Caco-2 (cell line): ENCODE measurements at regions not wholly inside any gene's neighbourhood (a gene's known extent, or its start where the extent isn't known, plus 50 kb on each side); places are given as distances from the start of the nearest gene placed in this dataset.

Experiments
- BruUV-seq: library from RNA; stranded (reverse); fragments of 400-500 nt; replicated peaks from 2 replicates; lab custom pipeline; 2021; lab: Mats Ljungman, UMichigan
- CTCF ChIA-PET: fragments of 300-600 bp; sonication (Branson Sonifier 250); formaldehyde crosslinking; loops from one replicate; lab custom pipeline; 2022; ENCODE audit warnings: antibody characterized with exemption; lab: Charles Lee
- POLR2A ChIA-PET: fragments of 300-600 bp; sonication (Branson Sonifier 250); formaldehyde crosslinking; loops from one replicate; lab custom pipeline; 2022; ENCODE audit warnings: antibody characterized with exemption; lab: Charles Lee
- DNase-seq, 2 experiments: peaks; one replicate each; pipeline versions ENCODE4 v3.0.0 to v3.0.0-alpha.2; 2020 to 2022
- H3K27me3 ChIP-seq: replicated peaks from 2 replicates; pipeline ENCODE4 v1.6.0; 2011; ENCODE audit warnings: low read length; ENCODE audit not compliant: control insufficient read depth, insufficient read depth
- H3K36me3 ChIP-seq: 2 replicates; pipeline ENCODE4 v1.5.1; 2011; ENCODE audit warnings: low read length; ENCODE audit not compliant: control insufficient read depth, insufficient read depth
- H3K4me1 ChIP-seq: fragments of 250-450 bp; sonication (Bioruptor Pico); 2 replicates; pipeline ENCODE4 v1.5.1; 2020; ENCODE audit warnings: mild to moderate bottlenecking
- H3K4me3 ChIP-seq: 2 replicates; pipeline ENCODE4 v1.5.1; 2011; ENCODE audit warnings: low read depth, mild to moderate bottlenecking, control low read depth, low read length
- H3K9me3 ChIP-seq: fragments of 250-450 bp; sonication (Bioruptor Pico); 2 replicates; pipeline ENCODE4 v1.5.1; 2020; ENCODE audit warnings: mild to moderate bottlenecking, moderate library complexity
- H3K27ac Mint-ChIP-seq: one replicate; pipeline ENCODE4 v1.8.0; 2022; ENCODE audit warnings: mixed read lengths; ENCODE audit not compliant: unreplicated experiment
- H3K27me3 Mint-ChIP-seq: one replicate; pipeline ENCODE4 v1.8.0; 2022; ENCODE audit warnings: mixed read lengths; ENCODE audit not compliant: insufficient read depth, unreplicated experiment
- H3K36me3 Mint-ChIP-seq: one replicate; pipeline ENCODE4 v1.8.0; 2022; ENCODE audit warnings: mild to moderate bottlenecking, mixed read lengths; ENCODE audit not compliant: insufficient read depth, unreplicated experiment
- H3K4me1 Mint-ChIP-seq: one replicate; pipeline ENCODE4 v1.8.0; 2022; ENCODE audit warnings: low read depth, mixed read lengths; ENCODE audit not compliant: unreplicated experiment
- H3K4me3 Mint-ChIP-seq: one replicate; pipeline ENCODE4 v1.8.0; 2022; ENCODE audit warnings: mild to moderate bottlenecking, moderate library complexity, mixed read lengths; ENCODE audit not compliant: unreplicated experiment
- H3K9me3 Mint-ChIP-seq: one replicate; pipeline ENCODE4 v1.8.0; 2022; ENCODE audit warnings: mixed read lengths; ENCODE audit not compliant: unreplicated experiment
- CTCF ChIP-seq, 2 experiments: fragments of 200-600 bp in 1 of 2; IDR thresholded peaks; 1 replicate in 1 of 2; 2 replicates in 1 of 2; pipeline versions ENCODE4 v1.5.1 to v1.8.0; 2011 to 2022; ENCODE audit warnings: antibody characterized with exemption in 1 of 2, control low read depth in 1 of 2, inconsistent platforms in 1 of 2, low read depth in 1 of 2, low read length in 1 of 2, mild to moderate bottlenecking in 1 of 2, moderate library complexity in 1 of 2; ENCODE audit not compliant: insufficient read depth in 1 of 2, severe bottlenecking in 1 of 2, unreplicated experiment in 1 of 2
- intact Hi-C: fragments of 100-400 bp; cut with micrococcal nuclease; formaldehyde crosslinking; loops from one replicate; pipeline ENCODE4 v1.10.0; 2022; ENCODE audit not compliant: unreplicated experiment

GRCh38 chr5:124438903-124439281, 307.5 kb downstream of the ZNF608 start:
- Histone ChIP-seq H3K9me3 (peaks cover 6% of the 10 kb centered on the region; the same call in 1 of the 2 replicates), H3K4me1 (no peaks in the 10 kb centered on the region), H3K36me3 (no peaks in the 10 kb centered on the region), H3K4me3 (no peak overlapping the region), H3K27me3 (no peaks in the 10 kb centered on the region)
- ChIA-PET CTCF (no interaction called here), POLR2A (no interaction called here)
- peaks cover 2% of the 10 kb centered on the region for H3K9me3 Mint-ChIP-seq
- intact Hi-C loops = no loop called here
- H3K4me3 Mint-ChIP-seq = no peak overlapping the region
- TF ChIP-seq CTCF (IDR thresholded peaks at IDR 0.05; ENCODE audit: insufficient read depth in 1 of 2, low read depth in 1 of 2, low read length in 1 of 2, severe bottlenecking in 1 of 2, unreplicated experiment in 1 of 2) = no peak
- no peaks in the 10 kb centered on the region for H3K27me3 Mint-ChIP-seq
- no peaks in the 10 kb centered on the region for H3K36me3 Mint-ChIP-seq
- H3K27ac Mint-ChIP-seq = no peak overlapping the region
- no peak for DNase-seq
- H3K4me1 Mint-ChIP-seq = no peaks in the 10 kb centered on the region
- no TSS peak for BruUV-seq

- intact Hi-C loops = no loop called here
- Mint-ChIP-seq H3K4me3 (no peak overlapping the region), H3K27me3 (no peaks in the 10 kb centered on the region), H3K4me1 (no peaks in the 10 kb centered on the region), H3K9me3 (peaks cover 9% of the 10 kb centered on the region), H3K27ac (no peak overlapping the region), H3K36me3 (no peaks in the 10 kb centered on the region)
- ChIA-PET CTCF (no interaction called here), POLR2A (no interaction called here)
- Histone ChIP-seq H3K27me3 (no peaks in the 10 kb centered on the region), H3K4me1 (no peaks in the 10 kb centered on the region), H3K36me3 (no peaks in the 10 kb centered on the region), H3K9me3 (peaks cover 10% of the 10 kb centered on the region; the same call in 1 of the 2 replicates), H3K4me3 (no peak overlapping the region)
- BruUV-seq = no TSS peak
- TF ChIP-seq CTCF (IDR thresholded peaks at IDR 0.05; ENCODE audit: insufficient read depth in 1 of 2, low read depth in 1 of 2, low read length in 1 of 2, severe bottlenecking in 1 of 2, unreplicated experiment in 1 of 2) = no peak
- DNase-seq = no peak
Observed at GRCh38 chr5:124438026-124438902, 308.2 kb downstream of the ZNF608 start.

GRCh38 chr5:124436294-124436693, 310.1 kb downstream of the ZNF608 start:
- Mint-ChIP-seq H3K27me3 (no peaks in the 10 kb centered on the region), H3K4me1 (no peaks in the 10 kb centered on the region), H3K4me3 (no peak overlapping the region), H3K27ac (no peak overlapping the region), H3K9me3 (peaks cover 21% of the 10 kb centered on the region), H3K36me3 (no peaks in the 10 kb centered on the region)
- TF ChIP-seq CTCF (IDR thresholded peaks at IDR 0.05; ENCODE audit: insufficient read depth in 1 of 2, low read depth in 1 of 2, low read length in 1 of 2, severe bottlenecking in 1 of 2, unreplicated experiment in 1 of 2) = no peak
- Histone ChIP-seq H3K9me3 (peaks cover 10% of the 10 kb centered on the region; the same call in 1 of the 2 replicates), H3K36me3 (no peaks in the 10 kb centered on the region), H3K27me3 (no peaks in the 10 kb centered on the region), H3K4me3 (no peak overlapping the region), H3K4me1 (no peaks in the 10 kb centered on the region)
- intact Hi-C loops = no loop called here
- CTCF ChIA-PET = no interaction called here
- POLR2A ChIA-PET = no interaction called here
- no TSS peak for BruUV-seq
- no peak for DNase-seq
